Tongue (tissue), 1 donor: ENCODE measurements at regions not wholly inside any gene's neighbourhood (a gene's known extent, or its start where the extent isn't known, plus 50 kb on each side); places are given as distances from the start of the nearest gene placed in this dataset.
"Not testable (repeated sequence)": the region's sequence is repeated elsewhere in the genome, so short reads cannot be mapped to it uniquely, and the experiment has no call there.

Source experiments
- DNase-seq: peaks from one replicate; pipeline ENCODE4 v3.0.0-alpha.2; 2015

DNA sequence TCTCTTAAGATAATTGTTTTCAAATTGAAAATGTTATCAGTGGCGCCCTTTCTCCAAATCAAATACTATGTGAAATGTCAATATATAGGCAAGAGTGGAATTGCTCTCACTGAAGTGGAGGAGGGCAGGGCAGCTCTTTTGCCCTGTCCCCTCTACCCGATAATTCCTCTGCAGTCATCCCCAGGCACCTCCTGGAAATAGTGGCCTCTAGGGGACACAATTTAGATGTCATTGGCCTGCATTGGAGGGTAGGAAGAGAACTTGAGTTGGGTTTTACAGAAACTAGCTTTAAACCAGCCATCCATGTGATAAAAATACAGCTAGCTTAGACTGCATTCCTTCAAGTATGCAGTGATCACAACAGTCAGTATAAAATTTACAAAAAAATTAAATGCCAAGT lies 288.9 kb downstream of the EDEM1 start:
- DNase-seq: no peak

DNA sequence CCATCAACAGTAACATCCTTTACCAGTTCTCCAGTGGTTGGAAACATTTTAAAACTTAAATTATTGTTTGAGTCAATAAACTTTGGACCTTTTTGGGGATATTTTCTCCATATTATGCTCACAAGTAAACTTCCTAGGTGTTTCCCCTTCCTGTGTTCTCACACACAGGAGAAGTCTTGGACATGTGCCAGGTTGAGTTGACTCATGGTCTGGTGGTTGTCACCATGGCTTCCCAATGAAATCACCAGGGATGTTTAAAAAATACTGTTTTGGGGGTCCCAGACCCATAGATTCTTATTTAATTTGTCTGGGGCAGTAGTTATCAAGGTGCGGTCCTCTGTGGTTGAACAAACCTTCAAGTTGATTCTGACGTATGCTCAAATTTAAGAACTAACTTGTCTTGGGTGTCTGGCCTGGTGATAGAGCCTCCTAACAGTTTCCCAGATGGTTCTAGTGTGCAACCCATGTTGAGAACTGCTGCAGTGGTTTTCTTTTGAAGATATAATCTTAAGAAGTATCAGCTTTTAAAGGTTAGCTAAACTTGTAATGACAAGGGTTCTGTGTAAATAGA lies 291.8 kb downstream of the EDEM1 start:
- DNase-seq: no peak

DNA sequence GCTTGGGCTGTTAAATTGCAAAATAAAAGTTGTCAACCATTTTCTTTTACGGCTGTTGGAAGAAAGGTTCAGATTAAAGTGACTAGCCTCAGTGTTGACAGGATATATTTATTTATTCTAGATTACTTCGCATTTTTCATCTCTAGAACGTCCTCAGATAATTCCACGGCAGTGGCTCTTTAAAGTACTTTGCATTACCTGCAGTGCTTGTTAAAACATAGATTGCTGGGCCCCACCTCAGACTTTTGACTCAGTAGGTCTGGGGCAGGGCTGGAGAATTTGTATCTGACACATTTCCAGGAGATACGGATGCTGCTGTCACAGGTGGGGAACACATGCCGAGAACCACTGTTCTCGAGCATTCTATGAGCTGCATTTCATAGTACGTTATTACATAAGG lies 292.7 kb downstream of the EDEM1 start:
- DNase-seq: no peak

GRCh38 chr3:5485427-5485826 lies 297.9 kb downstream of the EDEM1 start:
- no peak for DNase-seq

GRCh38 chr3:5488771-5489170 lies 301.3 kb downstream of the EDEM1 start:
- DNase-seq: no peak

GRCh38 chr3:5489536-5489935 lies 302.0 kb downstream of the EDEM1 start:
- DNase-seq: no peak

DNA sequence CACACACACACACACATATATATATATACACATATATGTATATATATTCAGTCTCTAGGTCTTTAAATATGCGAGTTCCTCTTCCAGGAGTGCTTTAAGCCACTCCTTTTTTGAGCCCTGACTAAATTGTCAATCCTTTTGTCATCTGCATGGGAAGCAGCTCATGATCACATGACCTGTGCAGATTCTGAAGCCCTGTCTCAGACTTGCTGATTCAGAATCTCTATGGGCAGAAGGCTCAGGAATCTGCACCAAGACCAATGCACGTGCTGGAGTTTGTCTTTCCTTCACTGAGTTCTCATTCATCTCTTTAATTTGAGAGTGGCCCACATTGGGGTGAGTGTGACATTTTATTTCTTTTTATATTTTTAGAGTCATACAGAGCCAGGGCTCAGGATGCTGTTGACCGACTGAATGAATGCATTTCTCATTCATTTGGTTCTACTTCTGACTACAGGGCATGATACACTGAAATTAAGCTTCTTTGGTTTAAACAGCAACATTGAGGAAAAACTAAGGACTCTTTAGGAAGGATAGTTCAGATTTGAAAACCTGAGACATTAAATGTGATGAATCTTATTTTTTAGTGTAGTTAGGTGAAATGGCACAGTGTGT lies 307.5 kb downstream of the EDEM1 start:
- DNase-seq: no peak

DNA sequence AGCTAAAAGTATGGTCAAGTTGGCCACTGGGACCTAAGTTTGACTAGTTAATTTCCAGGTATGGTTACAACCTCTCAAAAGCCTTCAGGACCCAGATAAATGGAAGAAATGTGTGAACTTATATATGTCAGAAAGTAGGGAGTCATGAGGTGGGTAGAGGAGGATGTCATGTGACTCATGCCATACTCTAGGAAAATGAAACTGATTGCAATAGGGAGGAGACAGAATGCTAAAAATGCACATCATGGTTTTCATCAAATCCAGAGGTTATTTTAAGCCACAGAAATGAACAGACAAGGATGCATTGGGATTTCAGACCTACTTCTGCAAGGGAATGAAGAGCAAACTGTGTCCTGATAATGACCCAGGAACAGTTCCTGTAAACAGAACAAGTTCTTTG lies 310.0 kb downstream of the EDEM1 start:
- no peak for DNase-seq

DNA sequence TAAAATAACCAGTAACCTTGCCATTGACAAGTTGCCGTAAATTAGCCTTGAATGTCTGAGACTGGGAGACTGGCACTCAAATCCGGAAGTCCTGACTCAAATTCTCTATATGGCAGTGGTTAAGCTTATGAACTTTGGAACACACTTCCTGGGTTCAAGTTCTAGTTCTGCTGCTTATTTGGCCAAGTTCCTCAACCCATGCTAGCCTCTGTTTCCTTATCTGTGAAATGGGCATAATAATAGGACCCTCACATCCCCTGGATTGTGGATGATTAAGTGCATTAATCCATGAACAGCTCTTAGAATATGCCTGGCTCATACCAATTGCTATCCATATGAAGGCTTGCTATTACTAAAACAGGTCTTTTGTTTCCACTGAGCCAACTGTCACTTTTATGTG lies 311.5 kb downstream of the EDEM1 start:
- DNase-seq: no peak

DNA sequence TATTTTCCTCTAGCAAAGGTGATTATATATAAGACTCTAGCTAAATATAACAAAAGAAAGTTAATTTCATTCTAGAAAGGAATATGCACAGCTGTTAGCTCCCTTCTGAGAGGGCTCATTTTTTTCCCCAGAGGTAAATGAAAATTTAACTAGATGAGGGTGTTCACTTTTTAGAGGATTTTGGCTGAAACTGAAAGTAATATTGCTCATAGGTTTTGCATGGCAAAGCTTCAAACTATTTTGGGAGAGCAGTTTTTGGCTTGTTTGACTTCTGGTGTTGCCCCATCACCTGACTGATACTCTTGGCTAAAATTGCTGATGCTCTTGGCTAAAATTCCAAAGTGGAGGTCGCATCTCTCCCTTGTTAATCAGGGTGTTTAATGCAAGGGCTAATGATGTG lies 311.9 kb downstream of the EDEM1 start:
- DNase-seq: no peak

DNA sequence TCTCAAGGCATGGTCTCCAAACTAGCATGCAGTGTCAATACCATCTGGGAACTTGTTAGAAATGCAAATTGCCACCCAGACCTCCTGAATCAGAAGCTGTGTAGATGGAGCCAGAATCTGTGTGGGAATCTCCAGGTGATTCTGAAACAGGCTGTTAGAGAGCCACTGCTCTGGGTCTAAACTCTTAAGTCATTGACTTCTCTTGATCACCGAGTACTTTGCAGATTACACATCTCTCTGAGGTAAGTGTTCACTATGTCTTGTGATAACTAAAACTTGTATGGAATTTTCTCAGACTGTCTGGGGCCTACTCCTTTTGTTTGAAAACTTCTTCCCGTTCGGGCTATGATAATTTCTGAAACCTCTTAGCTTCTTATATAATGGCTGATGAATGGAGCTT lies 315.6 kb downstream of the EDEM1 start:
- DNase-seq: no peak

DNA sequence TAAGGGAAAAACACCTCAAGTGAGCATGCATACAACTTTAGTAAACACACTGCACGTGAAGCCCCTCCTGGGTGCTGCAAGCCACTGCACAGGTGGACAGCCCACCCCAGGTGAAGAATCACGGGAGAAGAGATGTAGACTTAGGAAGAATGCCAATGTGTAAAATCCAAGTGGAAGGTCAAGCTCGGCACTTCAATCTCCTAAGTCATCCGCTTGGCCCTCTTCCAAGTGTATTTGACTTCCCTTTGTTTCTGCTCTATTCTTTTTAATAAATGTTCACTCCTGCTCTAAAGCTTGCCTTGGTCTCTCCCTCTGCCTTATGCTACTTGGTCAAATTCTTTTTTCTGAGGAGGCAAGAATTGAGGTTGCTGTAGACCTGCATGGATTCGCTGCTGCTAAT lies 316.6 kb downstream of the EDEM1 start:
- no peak for DNase-seq

DNA sequence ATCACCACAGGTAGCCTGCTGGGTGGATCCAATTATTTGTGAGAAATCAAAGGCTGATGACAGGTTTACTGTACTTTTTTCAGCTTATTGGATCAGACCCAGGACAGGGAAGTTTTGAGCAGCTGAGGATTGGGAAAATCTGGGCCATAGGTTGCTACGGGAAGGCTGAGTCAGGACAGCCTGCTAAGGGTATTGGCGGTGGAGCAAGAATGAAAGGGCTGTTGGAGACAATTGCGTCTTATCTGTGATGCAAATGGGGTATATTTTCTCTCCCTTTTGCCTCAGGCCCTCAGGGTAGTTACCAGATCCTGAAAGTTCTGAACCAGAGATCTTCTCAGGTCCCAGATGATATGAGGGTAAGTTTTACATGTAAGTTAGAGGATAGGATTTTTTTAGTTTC lies 317.7 kb downstream of the EDEM1 start:
- no peak for DNase-seq

- DNase-seq: no peak
These were observed 318.5 kb downstream of the EDEM1 start for GRCh38 chr3:5505997-5506396.

DNA sequence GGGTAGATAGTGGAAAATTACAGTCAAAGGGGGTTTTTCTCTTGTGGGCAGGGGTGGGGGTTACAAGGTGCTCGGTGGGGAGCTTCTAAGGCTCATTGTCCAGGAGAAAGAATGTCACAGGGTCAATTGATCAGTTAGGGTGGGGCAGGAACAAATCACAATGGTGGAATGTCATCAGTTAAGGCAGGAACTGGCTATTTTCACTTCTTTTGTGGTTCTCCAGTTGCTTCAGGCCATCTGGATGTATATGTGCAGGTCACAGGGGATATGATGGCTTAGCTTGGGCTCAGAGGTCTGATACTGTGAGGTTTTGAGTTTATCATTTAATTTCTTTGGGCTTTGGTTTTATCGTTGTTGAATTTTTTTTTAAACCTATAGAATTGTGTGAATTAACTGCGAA lies 321.4 kb downstream of the EDEM1 start:
- not testable (repeated sequence) for DNase-seq

- DNase-seq: no peak
These were observed 322.8 kb downstream of the EDEM1 start for GRCh38 chr3:5510300-5510699.

DNA sequence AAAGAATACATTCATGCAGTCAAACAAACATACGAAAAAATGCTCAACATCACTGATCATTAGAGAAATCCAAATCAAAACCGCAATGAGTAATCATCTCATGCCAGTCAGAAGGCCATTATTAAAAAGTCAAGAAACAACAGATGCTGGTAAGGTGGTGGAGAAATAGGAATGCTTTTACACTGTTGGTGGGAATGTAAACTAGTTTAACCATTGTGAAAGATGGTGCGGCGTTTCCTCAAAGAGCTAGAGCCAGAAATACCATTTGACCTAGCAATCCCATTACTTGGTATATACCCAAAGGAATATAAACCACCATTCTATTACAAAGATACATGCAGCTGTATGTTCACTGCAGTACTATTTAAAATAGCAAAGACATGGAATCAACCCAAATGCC lies 330.4 kb downstream of the EDEM1 start:
- no peak for DNase-seq

GRCh38 chr3:5520237-5520636 lies 332.7 kb downstream of the EDEM1 start:
- DNase-seq: no peak

- DNase-seq: no peak
These were observed 335.6 kb downstream of the EDEM1 start for GRCh38 chr3:5523125-5523524.

GRCh38 chr3:5531039-5531438 lies 343.5 kb downstream of the EDEM1 start:
- no peak for DNase-seq

DNA sequence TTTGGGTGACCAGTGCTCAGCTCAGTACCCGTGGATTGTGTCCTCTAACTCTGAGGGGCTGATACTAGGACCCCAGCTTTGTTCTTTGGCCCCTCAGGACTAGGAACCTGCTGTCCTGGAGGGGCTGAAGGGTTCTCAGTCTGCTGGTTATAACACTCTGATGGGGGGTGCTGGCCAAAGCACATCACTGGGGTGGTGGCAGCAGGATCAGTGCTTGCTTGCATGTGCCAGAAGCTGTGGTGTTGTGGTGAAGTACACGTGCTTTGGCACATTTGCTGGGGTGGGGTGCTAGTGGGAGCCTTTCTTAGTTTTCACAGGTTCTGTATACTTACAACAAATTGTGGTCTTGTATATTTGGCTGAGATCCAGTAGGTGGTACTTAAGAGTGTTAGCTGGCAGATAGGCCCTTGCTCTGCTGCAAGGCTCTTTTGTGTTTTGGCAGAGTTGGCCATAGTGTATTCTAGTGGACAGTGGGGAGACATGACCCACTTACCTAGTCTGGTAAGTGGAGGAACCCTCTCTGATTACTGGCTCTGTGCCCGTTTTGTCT lies 344.3 kb downstream of the EDEM1 start:
- no peak for DNase-seq

DNA sequence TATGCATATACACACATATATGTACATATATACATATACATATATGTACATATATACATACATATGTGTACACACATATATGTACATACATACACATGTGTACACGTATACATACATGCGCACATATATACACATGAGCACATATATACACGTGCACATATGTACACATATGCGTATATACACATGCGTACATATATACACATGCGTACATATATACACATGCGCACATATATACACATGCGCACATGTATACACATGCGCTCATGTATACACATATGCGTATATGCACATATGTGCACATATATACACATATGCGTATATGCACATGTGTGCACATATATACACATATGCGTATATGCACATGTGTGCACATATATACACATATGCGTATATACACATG lies 353.0 kb downstream of the EDEM1 start:
- DNase-seq: no peak

DNA sequence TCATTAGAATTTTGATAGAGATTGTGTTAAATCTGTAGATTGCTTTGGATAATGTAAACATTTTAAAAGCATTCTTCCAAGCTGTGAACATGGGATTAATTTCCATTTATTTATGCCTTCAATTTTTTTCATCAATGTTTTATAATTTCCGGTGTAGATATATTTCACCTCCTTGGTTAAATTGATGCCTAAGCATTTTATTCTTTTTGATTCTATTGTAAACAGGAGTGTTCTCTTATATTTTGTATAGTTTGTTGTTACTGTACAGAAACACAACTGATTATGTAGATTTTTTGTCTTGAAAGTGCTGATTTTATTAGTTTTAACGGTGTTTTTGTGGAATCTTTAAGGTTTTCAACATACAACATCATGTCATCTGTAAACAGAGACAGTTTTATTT lies 355.0 kb downstream of the EDEM1 start:
- no peak for DNase-seq

GRCh38 chr3:5543047-5543446 lies 355.5 kb downstream of the EDEM1 start:
- DNase-seq: no peak

GRCh38 chr3:5545719-5546118 lies 358.2 kb downstream of the EDEM1 start:
- no peak for DNase-seq
